ENCODE measurements at regions not wholly inside any gene's neighbourhood (a gene's known extent, or its start where the extent isn't known, plus 50 kb on each side); places are given as distances from the start of the nearest gene placed in this dataset.

DNA sequence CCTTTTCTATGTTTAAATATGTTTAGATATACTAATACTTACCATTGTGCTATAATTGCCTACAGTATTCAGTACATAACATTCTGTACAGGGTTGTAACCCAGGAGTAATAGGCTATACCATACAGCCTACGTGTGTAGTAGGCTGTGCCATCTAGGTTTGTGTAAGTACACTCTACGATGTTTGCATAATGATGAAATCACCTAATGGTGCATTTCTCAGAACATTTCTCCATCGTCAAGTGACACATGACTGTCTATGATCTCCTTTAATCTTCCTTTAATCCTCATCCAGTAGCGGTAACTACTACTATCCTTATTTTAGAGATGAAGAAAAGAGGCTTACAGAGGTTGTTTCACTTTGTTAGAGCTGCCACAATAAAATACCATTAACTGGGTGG is 369.2 kb downstream of the PLK2 start:
- Histone ChIP-seq H3K79me2 (ENCODE audit: low read length) (no peaks in the 10 kb centered on the region), H3K36me3 (replicated peaks; ENCODE audit: insufficient read depth, low read length) (no peaks in the 10 kb centered on the region), H3K4me3 (ENCODE audit: low read length) (no peak overlapping the region), H3K9me3 (replicated peaks; ENCODE audit: insufficient read depth, low read length) (no peaks in the 10 kb centered on the region), H4K20me1 (ENCODE audit: insufficient read depth, low read length) (no peaks in the 10 kb centered on the region), H3F3A (ENCODE audit: insufficient read depth, low read length) (peaks cover 21% of the 10 kb centered on the region), H3K9ac (ENCODE audit: low read length) (no peak overlapping the region), H3K27me3 (replicated peaks; ENCODE audit: insufficient read depth, low read length) (no peaks in the 10 kb centered on the region), H3K4me2 (ENCODE audit: low read depth, low read length) (no peak overlapping the region), H2AFZ (ENCODE audit: low read length) (no peak overlapping the region), H3K27ac (ENCODE audit: low read length) (no peak overlapping the region), H3K9me2 (replicated peaks; ENCODE audit: insufficient read depth, low read length) (no peaks in the 10 kb centered on the region), H3K4me1 (ENCODE audit: low read length) (peaks cover 32% of the 10 kb centered on the region)
- no peak for DNase-seq
- TF ChIP-seq, protein P1, sequence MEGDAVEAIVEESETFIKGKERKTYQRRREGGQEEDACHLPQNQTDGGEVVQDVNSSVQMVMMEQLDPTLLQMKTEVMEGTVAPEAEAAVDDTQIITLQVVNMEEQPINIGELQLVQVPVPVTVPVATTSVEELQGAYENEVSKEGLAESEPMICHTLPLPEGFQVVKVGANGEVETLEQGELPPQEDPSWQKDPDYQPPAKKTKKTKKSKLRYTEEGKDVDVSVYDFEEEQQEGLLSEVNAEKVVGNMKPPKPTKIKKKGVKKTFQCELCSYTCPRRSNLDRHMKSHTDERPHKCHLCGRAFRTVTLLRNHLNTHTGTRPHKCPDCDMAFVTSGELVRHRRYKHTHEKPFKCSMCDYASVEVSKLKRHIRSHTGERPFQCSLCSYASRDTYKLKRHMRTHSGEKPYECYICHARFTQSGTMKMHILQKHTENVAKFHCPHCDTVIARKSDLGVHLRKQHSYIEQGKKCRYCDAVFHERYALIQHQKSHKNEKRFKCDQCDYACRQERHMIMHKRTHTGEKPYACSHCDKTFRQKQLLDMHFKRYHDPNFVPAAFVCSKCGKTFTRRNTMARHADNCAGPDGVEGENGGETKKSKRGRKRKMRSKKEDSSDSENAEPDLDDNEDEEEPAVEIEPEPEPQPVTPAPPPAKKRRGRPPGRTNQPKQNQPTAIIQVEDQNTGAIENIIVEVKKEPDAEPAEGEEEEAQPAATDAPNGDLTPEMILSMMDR (IDR thresholded peaks at IDR 0.05; ENCODE audit: low read length), result no peak
- no peak for TF ChIP-seq EZH2 (optimal IDR thresholded peaks at IDR 0.05; ENCODE audit: low read depth, low read length)
- TF ChIP-seq EZH2phosphoT487 (IDR thresholded peaks at IDR 0.05; ENCODE audit: low read length), result no peak

DNA sequence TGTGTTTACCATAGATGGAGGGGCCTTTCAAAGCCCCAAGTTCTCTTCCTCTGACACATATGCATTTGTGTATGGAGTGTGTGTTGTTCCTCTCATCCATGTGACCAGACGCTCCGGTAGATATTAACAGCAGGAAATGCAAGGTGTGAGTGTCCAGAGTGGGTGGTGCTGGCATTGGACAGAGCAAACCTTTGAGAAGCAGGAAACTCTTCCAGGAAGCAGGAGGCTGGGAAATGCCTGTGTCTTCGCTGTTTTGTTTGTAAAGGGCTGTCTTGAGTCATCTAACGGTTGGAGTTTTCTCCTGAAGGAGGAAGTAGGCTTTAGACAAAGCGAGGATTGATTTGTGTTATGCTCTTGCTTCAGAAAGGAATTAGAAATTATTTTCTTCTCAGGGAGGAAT is 370.9 kb downstream of the PLK2 start:
- Histone ChIP-seq H3K4me3 (ENCODE audit: low read length) (no peak overlapping the region), H3F3A (ENCODE audit: insufficient read depth, low read length) (peaks cover 10% of the 10 kb centered on the region), H3K27ac (ENCODE audit: low read length) (no peak overlapping the region), H3K9ac (ENCODE audit: low read length) (no peak overlapping the region), H2AFZ (ENCODE audit: low read length) (no peak overlapping the region), H3K9me3 (replicated peaks; ENCODE audit: insufficient read depth, low read length) (no peaks in the 10 kb centered on the region), H4K20me1 (ENCODE audit: insufficient read depth, low read length) (no peaks in the 10 kb centered on the region), H3K9me2 (replicated peaks; ENCODE audit: insufficient read depth, low read length) (no peaks in the 10 kb centered on the region), H3K27me3 (replicated peaks; ENCODE audit: insufficient read depth, low read length) (no peaks in the 10 kb centered on the region), H3K79me2 (ENCODE audit: low read length) (no peaks in the 10 kb centered on the region), H3K4me2 (ENCODE audit: low read depth, low read length) (no peak overlapping the region), H3K36me3 (replicated peaks; ENCODE audit: insufficient read depth, low read length) (no peaks in the 10 kb centered on the region), H3K4me1 (ENCODE audit: low read length) (peaks cover 17% of the 10 kb centered on the region)
- TF ChIP-seq EZH2phosphoT487 (IDR thresholded peaks at IDR 0.05; ENCODE audit: low read length) (no peak), EZH2 (optimal IDR thresholded peaks at IDR 0.05; ENCODE audit: low read depth, low read length) (no peak)
- TF ChIP-seq, protein P1 (IDR thresholded peaks at IDR 0.05; ENCODE audit: low read length), result no peak
- no peak for DNase-seq

DNA sequence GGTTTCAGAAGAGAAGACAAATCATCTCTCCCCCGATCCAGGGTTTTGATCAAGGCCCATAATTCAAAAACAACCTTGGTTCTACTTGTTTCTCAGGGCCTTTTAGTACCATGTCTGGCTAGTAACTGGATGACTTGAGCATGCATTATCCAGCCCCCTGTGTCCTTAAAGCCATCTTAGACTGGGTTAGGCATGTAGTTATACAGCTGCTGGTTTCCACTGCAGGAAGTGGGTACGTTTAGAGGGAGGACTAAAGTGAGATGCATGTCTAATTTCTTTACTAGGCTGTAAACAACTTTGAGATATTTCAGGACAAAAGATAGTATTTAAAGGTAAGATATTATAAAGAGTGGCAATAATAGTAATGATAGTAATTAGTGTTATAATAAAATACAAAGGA is 372.0 kb downstream of the PLK2 start:
- Histone ChIP-seq H3K9me2 (replicated peaks; ENCODE audit: insufficient read depth, low read length) (no peaks in the 10 kb centered on the region), H3K27me3 (replicated peaks; ENCODE audit: insufficient read depth, low read length) (no peaks in the 10 kb centered on the region), H2AFZ (ENCODE audit: low read length) (no peak overlapping the region), H3K9me3 (replicated peaks; ENCODE audit: insufficient read depth, low read length) (no peaks in the 10 kb centered on the region), H3K79me2 (ENCODE audit: low read length) (no peaks in the 10 kb centered on the region), H3K27ac (ENCODE audit: low read length) (no peak overlapping the region), H3F3A (ENCODE audit: insufficient read depth, low read length) (peaks cover under 1% of the 10 kb centered on the region; the same call in 1 of the 2 replicates), H3K4me1 (ENCODE audit: low read length) (peaks cover 8% of the 10 kb centered on the region), H3K4me2 (ENCODE audit: low read depth, low read length) (no peak overlapping the region), H4K20me1 (ENCODE audit: insufficient read depth, low read length) (no peaks in the 10 kb centered on the region), H3K36me3 (replicated peaks; ENCODE audit: insufficient read depth, low read length) (no peaks in the 10 kb centered on the region), H3K9ac (ENCODE audit: low read length) (no peak overlapping the region), H3K4me3 (ENCODE audit: low read length) (no peak overlapping the region)
- DNase-seq, result no peak
- TF ChIP-seq EZH2phosphoT487 (IDR thresholded peaks at IDR 0.05; ENCODE audit: low read length), result no peak

DNA sequence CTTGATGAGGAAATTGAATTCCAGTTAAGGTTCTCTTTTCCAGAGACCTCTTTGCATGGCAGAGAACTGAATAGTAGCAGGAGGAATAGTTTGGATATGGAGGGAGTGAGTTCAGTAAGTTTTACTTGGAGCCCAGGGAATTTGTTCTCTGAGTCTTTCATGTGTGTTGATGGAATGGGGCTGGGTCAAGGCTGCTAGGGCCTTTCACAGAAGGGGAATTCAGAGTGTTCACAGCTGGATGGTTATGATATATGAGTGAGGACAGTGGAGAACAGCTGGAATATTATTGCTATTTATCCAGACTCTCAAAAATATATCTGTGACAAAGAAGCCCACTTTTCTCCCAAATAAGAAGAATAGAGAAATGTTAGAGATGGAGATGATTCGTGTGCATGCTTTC is 372.8 kb downstream of the PLK2 start:
- TF ChIP-seq EZH2 (optimal IDR thresholded peaks at IDR 0.05; ENCODE audit: low read depth, low read length) (no peak), EZH2phosphoT487 (IDR thresholded peaks at IDR 0.05; ENCODE audit: low read length) (no peak)

More for the DNA sequence above, 372.8 kb downstream of the PLK2 start:
- Histone ChIP-seq H3K9me2 (replicated peaks; ENCODE audit: insufficient read depth, low read length) (no peaks in the 10 kb centered on the region), H4K20me1 (ENCODE audit: insufficient read depth, low read length) (no peaks in the 10 kb centered on the region), H3K4me1 (ENCODE audit: low read length) (peaks cover 6% of the 10 kb centered on the region), H2AFZ (ENCODE audit: low read length) (no peak overlapping the region), H3K79me2 (ENCODE audit: low read length) (no peaks in the 10 kb centered on the region), H3F3A (ENCODE audit: insufficient read depth, low read length) (no peaks in the 10 kb centered on the region), H3K4me2 (ENCODE audit: low read depth, low read length) (no peak overlapping the region), H3K4me3 (ENCODE audit: low read length) (no peak overlapping the region), H3K9me3 (replicated peaks; ENCODE audit: insufficient read depth, low read length) (no peaks in the 10 kb centered on the region), H3K27me3 (replicated peaks; ENCODE audit: insufficient read depth, low read length) (no peaks in the 10 kb centered on the region), H3K27ac (ENCODE audit: low read length) (no peak overlapping the region), H3K9ac (ENCODE audit: low read length) (no peak overlapping the region), H3K36me3 (replicated peaks; ENCODE audit: insufficient read depth, low read length) (no peaks in the 10 kb centered on the region)
- DNase-seq, result no peak

Data from MM.1S (cell line).